Right cardiac atrium (tissue), 5 donors: ENCODE measurements at regions not wholly inside any gene's neighbourhood (a gene's known extent, or its start where the extent isn't known, plus 50 kb on each side); places are given as distances from the start of the nearest gene placed in this dataset.

Experiments used
- ATAC-seq, 2 donors: fragments of 200-7000 bp; cut with Tn5 transposase; one replicate each; pipeline versions ENCODE4 v1.8.0 to v1.9.1; 2020; ENCODE audit warnings: moderate library complexity in 2 of 2, mild to moderate bottlenecking in 1 of 2
- DNase-seq, 3 donors: peaks; one replicate each; pipeline ENCODE4 v3.0.0-alpha.2; 2020
- H3K27ac ChIP-seq: one replicate; pipeline ENCODE4 v1.5.1; 2013; ENCODE audit warnings: mild to moderate bottlenecking, low read length, control low read depth, moderate library complexity
- H3K27me3 ChIP-seq: one replicate; pipeline ENCODE4 v1.6.1; 2013; ENCODE audit not compliant: control insufficient read depth, insufficient read depth
- H3K4me1 ChIP-seq: one replicate; pipeline ENCODE4 v1.6.1; 2013; ENCODE audit warnings: low read length; ENCODE audit not compliant: control insufficient read depth, insufficient read depth
- H3K4me3 ChIP-seq: one replicate; pipeline ENCODE4 v1.5.1; 2013; ENCODE audit warnings: low read length, control low read depth
- H3K9me3 ChIP-seq: one replicate; pipeline ENCODE4 v1.6.1; 2013; ENCODE audit warnings: low read length; ENCODE audit not compliant: control insufficient read depth
- WGBS: extraction: QIAGEN DNeasy Blood & Tissue Kit; methylation state at CpG from one replicate; pipeline ENCODE4 v1.1.7; 2013; 5-methylcytosine and 5-hydroxymethylcytosine counted together
- intact Hi-C, 4 donors: fragments of 100-400 bp; cut with DNase I; formaldehyde crosslinking; loops; one replicate each; pipeline versions ENCODE4 v1.11.0 to v1.14.0; 2022 to 2023
- donor health status: healthy with polysubstance abuse.
- donor health status: DM: no; HTN: yes; CAD: no.
- donor health status: DM: no; HTN: no; CAD: no.
- donor health status: DM: no; HTN: yes; CAD: no; lungs with severe emphysema.
- donor health status: DM: yes; HTN: yes; CAD: no.

DNA sequence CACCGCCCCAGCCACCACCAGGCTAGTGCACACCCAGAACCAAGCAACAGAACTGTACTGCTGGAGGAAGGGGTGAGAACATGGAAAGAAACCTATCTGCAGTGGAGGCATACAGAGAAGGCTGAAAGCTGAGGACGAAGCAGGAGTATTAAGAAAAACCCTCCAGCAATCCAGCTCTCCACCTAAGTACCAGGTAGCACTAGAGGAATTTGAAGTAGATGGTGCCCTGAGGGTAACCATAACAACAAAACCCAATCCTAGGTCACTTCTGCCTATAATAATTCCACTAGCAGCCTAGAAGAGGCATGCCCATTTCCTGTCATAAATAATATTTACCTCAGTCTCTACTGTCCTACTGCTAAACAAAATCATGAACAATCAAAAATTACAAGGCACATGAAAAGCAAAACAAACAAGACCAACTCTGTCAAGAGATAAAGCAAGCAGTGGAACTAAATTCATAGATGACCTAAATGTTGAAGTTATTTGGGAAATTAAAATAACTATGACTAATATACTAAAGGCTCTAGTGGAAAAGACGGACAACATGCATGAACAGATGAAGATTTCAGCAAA, 51.1 kb downstream of the HYCC1 start:
- H3K9me3 ChIP-seq = no peaks in the 10 kb centered on the region
- DNase-seq (no peak), ATAC-seq (no peak)
- H3K4me1 ChIP-seq = no peaks in the 10 kb centered on the region
- no peak overlapping the region for H3K4me3 ChIP-seq
- H3K27me3 ChIP-seq = no peaks in the 10 kb centered on the region
- H3K27ac ChIP-seq = no peak overlapping the region
- 77% methylated on average over 3 of the region's 3 CpGs for WGBS
- intact Hi-C loops = no loop called here

DNA sequence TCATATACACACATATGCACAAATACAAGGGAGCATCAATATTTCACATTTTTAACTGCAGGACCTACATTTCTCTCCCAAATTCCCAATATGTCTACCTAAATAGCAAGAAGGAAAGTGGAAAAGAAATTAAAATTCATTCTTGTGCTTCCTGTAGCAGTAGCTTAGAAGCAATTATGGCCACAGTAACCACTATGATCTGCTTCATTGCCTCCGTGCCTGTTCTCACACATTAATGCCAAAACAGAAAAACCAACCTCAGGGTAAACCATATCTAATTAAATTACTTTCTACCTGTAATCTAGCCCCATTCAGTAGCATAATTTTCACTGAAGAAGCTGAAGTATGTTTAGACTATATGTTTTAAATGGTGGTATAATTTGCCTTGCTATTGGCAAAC, 55.2 kb downstream of the HYCC1 start:
- Histone ChIP-seq H3K4me1 (no peaks in the 10 kb centered on the region), H3K4me3 (no peak overlapping the region), H3K27ac (no peak overlapping the region), H3K27me3 (no peaks in the 10 kb centered on the region), H3K9me3 (no peaks in the 10 kb centered on the region)
- WGBS = 95% methylated on average over 1 of the region's 1 CpG
- ATAC-seq = no peak
- intact Hi-C loops = no loop called here
- no peak for DNase-seq

GRCh38 chr7:22954251-22954650, 59.7 kb downstream of the HYCC1 start:
- H3K4me1 ChIP-seq = no peaks in the 10 kb centered on the region
- 98% methylated on average over 1 of the region's 1 CpG for WGBS
- no peaks in the 10 kb centered on the region for H3K9me3 ChIP-seq
- no peak overlapping the region for H3K4me3 ChIP-seq
- no peak overlapping the region for H3K27ac ChIP-seq
- intact Hi-C loops = no loop called here
- no peak for ATAC-seq
- DNase-seq = no peak
- no peaks in the 10 kb centered on the region for H3K27me3 ChIP-seq

DNA sequence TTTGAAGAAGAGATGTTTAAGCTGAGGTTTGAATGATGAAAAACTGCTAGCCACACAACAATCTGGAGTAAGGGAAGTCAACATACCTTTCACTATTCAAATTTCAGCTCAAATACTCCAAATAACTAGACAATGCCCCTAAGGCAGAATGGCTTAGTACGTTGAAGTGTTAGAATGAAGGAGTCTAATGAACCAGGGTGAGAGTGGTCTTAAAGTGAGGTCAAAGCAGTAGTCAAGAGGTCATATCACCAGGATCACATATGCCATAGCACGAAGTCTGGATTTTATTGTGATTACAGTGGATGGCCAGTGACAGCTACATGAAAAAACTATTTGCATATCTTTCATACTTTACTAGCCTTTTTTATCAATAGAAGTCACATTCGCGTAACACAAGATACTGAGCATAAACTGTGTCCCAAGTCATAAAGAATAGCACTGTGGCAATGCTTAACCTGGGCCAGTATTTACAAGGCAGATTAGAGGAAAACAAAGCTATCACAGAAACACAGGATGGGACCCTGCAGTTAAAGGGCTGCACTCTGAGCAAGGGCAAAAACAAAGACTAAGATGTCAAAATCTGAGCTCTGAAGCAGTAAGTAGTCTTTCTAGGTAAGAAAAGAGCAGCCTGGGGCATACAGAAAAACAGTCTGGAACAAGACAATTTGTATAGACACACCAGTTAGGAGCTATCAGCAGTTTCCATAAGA, 61.5 kb downstream of the HYCC1 start:
- no peaks in the 10 kb centered on the region for H3K4me1 ChIP-seq
- no peak overlapping the region for H3K4me3 ChIP-seq
- 82% methylated on average over 4 of the region's 4 CpGs for WGBS
- DNase-seq = no peak
- no peaks in the 10 kb centered on the region for H3K9me3 ChIP-seq
- intact Hi-C loops = no loop called here
- no peak for ATAC-seq
- H3K27ac ChIP-seq = no peak overlapping the region
- no peaks in the 10 kb centered on the region for H3K27me3 ChIP-seq

GRCh38 chr7:22949944-22950343, 64.0 kb downstream of the HYCC1 start:
- no peak overlapping the region for H3K4me3 ChIP-seq
- no peak overlapping the region for H3K27ac ChIP-seq
- no peaks in the 10 kb centered on the region for H3K4me1 ChIP-seq
- no peak for DNase-seq
- ATAC-seq = no peak
- 30% methylated on average over 2 of the region's 2 CpGs for WGBS
- intact Hi-C loops = no loop called here
- no peaks in the 10 kb centered on the region for H3K27me3 ChIP-seq
- H3K9me3 ChIP-seq = no peaks in the 10 kb centered on the region

DNA sequence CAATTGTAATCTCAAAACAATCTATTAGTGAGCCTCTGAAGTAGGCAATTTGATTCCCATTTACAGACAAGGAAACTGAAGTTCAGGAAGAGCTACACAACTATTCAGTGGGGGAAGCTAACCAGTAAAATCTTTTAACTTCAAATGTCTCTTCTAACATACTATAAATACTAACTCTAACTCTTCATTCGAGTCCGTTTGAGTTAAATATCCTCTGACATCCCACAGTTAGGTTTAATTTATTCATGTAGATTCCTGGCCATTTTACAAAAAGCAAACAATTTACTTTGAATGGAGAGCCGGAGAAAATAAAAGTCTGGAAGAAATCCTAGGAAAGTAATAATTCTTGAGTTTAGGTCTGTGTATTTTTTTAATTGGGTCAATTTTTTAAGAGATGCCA, 64.7 kb downstream of the HYCC1 start:
- Histone ChIP-seq H3K4me1 (no peaks in the 10 kb centered on the region), H3K27me3 (no peaks in the 10 kb centered on the region), H3K9me3 (no peaks in the 10 kb centered on the region), H3K27ac (no peak overlapping the region), H3K4me3 (no peak overlapping the region)
- ATAC-seq (no peak), DNase-seq (no peak)
- intact Hi-C loops = no loop called here
- 65% methylated on average over 3 of the region's 3 CpGs for WGBS

DNA sequence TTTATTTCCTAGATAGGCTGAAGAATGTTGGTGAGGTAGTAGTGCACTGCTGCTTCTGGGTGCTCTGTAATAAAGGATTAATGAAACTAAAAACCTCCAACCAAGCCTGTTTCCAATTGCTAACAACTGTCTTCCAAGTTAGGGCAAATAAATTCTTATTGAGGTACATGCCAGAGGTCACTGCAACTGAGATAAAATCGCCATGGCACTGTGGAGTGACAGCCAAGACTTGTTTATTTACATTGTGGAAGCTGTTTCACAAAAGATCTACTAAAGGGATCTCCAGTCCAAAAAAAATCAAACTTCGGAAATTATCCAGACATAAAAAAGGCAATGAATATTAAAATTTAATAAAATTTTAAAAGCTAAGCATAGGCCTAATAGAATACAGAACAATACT, 65.2 kb downstream of the HYCC1 start:
- DNase-seq = no peak
- no peaks in the 10 kb centered on the region for H3K4me1 ChIP-seq
- no peaks in the 10 kb centered on the region for H3K27me3 ChIP-seq
- intact Hi-C loops = no loop called here
- no peak for ATAC-seq
- no peaks in the 10 kb centered on the region for H3K9me3 ChIP-seq
- no peak overlapping the region for H3K27ac ChIP-seq
- H3K4me3 ChIP-seq = no peak overlapping the region
- WGBS = 45% methylated on average over 2 of the region's 2 CpGs

DNA sequence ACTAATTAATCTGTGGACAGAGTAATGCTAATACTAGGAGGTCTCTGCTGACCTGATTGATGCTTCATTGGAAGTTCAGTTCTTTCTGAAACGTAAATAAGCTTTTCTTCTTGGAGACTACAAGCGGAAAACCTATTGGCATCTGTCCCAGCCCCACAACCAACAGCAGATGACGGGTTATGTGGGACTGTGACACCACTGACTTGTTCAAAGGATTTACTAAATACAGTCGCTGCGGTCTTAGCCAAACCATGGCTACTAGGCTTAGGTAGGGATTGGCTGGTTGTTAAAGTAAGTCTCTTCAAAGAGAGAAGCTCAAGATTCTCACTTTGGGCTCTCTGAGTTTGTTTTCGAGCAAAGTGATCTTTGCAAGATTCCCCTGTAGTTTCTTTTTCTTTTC, 68.3 kb downstream of the HYCC1 start:
- ATAC-seq = no peak
- Histone ChIP-seq H3K4me1 (no peaks in the 10 kb centered on the region), H3K4me3 (no peak overlapping the region), H3K9me3 (no peaks in the 10 kb centered on the region), H3K27ac (no peak overlapping the region), H3K27me3 (no peaks in the 10 kb centered on the region)
- no peak for DNase-seq
- 76% methylated on average over 6 of the region's 6 CpGs for WGBS
- intact Hi-C loops = no loop called here

DNA sequence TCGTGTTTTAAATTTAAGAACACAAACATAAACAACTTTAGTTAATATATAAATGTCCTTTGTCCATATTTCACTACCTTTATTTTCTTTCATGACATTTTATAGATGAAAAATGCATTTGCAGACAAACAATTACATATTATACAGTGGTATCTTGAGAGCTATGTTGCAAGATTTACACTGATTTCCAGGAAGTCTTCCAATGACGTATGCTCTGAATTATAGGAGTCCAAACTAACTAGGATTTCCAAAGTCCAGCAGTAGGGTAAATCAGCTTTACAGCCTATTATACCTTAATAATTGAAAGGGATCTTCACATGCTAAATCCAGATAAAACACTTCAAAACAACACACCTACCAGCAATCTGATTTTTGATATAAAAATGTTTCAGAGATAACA, 69.4 kb downstream of the HYCC1 start:
- 74% methylated on average over 2 of the region's 2 CpGs for WGBS
- intact Hi-C loops = no loop called here
- no peak overlapping the region for H3K4me3 ChIP-seq
- H3K9me3 ChIP-seq = no peaks in the 10 kb centered on the region
- no peak for DNase-seq
- H3K27me3 ChIP-seq = no peaks in the 10 kb centered on the region
- no peak overlapping the region for H3K27ac ChIP-seq
- ATAC-seq = no peak
- no peaks in the 10 kb centered on the region for H3K4me1 ChIP-seq

GRCh38 chr7:22944022-22944421, 69.9 kb downstream of the HYCC1 start:
- Histone ChIP-seq H3K27ac (no peak overlapping the region), H3K27me3 (no peaks in the 10 kb centered on the region), H3K4me1 (no peaks in the 10 kb centered on the region), H3K4me3 (no peak overlapping the region), H3K9me3 (no peaks in the 10 kb centered on the region)
- WGBS = 57% methylated on average over 6 of the region's 6 CpGs
- ATAC-seq = no peak
- no peak for DNase-seq
- intact Hi-C loops = no loop called here

DNA sequence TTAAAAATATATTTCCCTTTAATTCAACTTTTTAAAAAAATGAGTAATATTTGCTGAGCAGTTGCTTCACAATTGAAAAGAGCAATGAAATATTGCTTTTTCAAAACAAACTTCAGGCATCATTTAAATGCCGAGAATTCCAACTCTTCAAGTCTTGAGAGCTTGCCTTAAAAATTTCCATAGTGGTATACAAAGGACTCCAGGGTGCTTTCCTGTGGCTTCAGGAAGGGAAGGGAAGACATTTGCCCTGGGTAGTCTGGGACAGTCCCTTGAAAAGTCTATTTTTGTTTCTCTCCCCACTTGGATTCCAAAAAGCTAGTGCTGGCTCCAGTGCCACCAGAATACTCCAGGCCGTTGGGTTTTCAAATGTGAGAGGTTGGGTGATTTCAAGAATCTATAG, 71.7 kb downstream of the HYCC1 start:
- intact Hi-C loops = no loop called here
- H3K9me3 ChIP-seq = no peaks in the 10 kb centered on the region
- H3K4me1 ChIP-seq = no peaks in the 10 kb centered on the region
- H3K27me3 ChIP-seq = no peaks in the 10 kb centered on the region
- DNase-seq (no peak), ATAC-seq (no peak)
- H3K27ac ChIP-seq = no peak overlapping the region
- 55% methylated on average over 2 of the region's 2 CpGs for WGBS
- H3K4me3 ChIP-seq = no peak overlapping the region

GRCh38 chr7:22939842-22940241, 74.1 kb downstream of the HYCC1 start:
- WGBS = 96% methylated on average over 1 of the region's 1 CpG
- DNase-seq (no peak), ATAC-seq (no peak)
- intact Hi-C loops = loop anchor here in 1 of 4 donors (10.0 kb wide), 1 partner anchor 115 kb away; no protein-coding TSS in a partner anchor
- Histone ChIP-seq H3K27me3 (no peaks in the 10 kb centered on the region), H3K27ac (no peak overlapping the region), H3K4me1 (peaks cover 1% of the 10 kb centered on the region), H3K9me3 (no peaks in the 10 kb centered on the region), H3K4me3 (no peak overlapping the region)
